HG02642 (cell line): ENCODE measurements at regions not wholly inside any gene's neighbourhood (a gene's known extent, or its start where the extent isn't known, plus 50 kb on each side); places are given as distances from the start of the nearest gene placed in this dataset.
"Not testable (repeated sequence)": the region's sequence is repeated elsewhere in the genome, so short reads cannot be mapped to it uniquely, and the experiment has no call there.

Experiments
- ATAC-seq: cut with Tn5 transposase; IDR thresholded peaks from one replicate; pipeline ENCODE4 v1.9.1; 2021; ENCODE audit warnings: mild to moderate bottlenecking; ENCODE audit not compliant: unreplicated experiment, poor library complexity

- no peak for ATAC-seq
Observed at GRCh38 chrX:13387666-13388494, 68.0 kb upstream of the ATXN3L start.

DNA sequence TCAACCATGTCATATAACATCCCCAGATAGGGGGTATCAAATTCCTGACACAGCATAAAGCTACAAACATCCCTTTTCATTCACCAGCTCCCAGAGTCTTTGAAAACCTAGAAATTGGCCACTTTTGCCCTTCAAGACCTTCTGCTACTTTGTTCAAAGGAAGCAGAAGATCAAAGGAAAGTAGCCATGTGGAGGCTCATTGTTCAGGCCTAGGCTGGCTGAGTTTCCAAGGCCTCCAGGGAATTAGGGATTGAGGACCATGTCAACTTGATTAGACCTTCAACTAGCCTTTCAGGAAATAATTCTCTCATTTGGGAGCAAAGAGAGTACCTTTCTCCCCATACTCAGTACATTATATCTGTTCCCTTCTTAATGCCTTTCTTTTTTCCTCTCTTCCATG lies 66.8 kb upstream of the ATXN3L start:
- no peak for ATAC-seq

DNA sequence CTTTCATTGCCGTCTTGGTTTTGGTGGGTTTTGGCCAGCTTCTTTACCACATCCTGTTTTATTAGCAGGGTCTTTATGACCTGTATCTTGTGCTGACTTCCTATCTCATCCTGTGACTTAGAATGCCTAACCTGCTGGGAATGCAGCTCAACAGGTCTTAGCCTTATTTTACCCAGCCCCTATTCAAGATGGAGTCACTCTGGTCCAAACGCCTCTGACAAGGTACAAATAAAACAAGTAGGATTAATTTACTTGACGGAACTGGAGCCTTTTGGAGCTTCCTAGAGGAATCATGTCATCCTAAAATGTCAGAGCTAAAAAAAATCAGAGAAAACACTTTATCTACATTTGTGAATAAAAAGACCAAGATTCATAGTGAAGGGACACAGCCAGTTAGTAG lies 66.2 kb upstream of the ATXN3L start:
- ATAC-seq: no peak

DNA sequence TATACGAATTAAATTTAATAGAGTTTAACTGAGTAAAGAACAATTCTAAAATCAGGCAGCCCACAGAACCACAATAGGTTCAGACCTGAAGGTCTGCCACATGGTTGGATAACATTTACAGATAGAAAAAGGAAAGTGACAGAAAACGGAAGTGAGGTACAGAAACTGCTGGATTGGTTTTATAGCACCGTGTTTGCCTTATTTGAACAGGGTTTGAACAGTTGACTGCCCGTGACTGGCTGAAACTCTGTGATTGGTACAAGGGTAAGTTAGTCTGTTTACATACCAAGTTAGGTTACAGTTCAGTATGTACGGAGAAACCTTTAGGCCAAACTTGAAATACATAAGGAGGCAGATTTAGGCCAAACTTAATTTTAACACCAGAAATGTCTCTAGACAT lies 64.1 kb upstream of the ATXN3L start:
- ATAC-seq: no peak

DNA sequence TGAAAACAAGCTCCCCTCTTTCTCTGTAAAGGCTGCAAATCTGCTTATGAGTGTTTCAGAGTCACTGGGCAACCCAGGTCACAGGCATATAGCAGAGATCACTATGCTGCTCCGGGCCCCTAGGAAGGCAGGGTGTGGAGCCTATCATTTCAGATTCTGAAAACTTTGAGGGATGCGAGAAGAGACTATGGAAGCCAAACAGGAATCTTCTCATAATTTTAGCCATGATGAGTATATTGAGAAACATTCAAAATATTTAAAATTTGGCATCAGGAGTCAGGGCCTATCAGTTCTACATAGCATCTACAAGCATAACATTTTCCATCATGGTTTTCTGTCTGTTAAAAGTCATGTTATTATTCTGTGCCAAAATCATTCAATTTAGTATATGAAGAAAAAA lies 61.7 kb upstream of the ATXN3L start:
- no peak for ATAC-seq

GRCh38 chrX:13380211-13380610 lies 60.4 kb upstream of the ATXN3L start:
- ATAC-seq: no peak

DNA sequence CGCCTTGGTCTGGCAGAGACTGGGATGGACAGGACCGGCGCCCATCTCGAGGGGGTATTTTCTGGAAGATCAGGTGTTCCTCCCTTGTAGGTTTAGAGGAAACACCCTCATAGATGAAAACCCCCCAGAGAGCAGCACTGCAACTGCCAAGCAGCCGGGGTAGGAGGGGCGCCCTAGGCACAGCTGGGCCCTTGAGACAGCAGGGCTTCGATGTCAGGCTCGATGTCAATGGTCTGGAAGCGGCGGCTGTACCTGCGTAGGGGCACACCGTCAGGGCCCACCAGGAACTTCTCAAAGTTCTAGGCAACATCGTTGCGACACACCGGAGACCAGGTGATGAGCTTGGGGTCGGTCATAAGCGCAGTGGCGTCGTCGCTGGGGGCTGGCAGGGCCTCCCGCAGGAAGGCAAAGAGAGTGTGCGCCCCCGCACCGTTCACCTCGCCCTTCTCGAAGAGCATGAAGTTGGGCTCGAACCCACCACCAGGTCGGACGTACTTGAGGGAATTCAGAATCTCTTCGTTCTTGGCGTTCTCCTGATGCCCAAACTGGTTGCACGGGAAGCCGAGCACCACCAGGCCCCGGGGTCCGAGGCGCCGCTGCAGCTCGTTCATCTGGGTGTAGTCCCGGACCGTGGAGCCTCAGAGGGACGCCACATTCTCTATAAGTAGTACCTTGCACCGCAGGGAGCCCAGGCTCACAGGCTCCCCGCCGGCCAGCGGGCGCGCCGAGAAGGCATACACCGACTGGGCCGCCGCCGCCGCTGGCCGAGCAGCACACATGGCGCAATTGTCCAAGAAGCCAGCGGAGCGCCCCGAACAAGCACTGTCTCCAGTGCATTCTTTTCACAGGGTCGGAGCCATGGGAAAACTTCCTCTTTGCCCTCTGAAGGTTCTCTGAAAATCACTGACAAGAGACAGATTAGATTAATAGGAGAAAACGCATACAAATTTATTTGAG lies 59.0 kb upstream of the ATXN3L start:
- peak; percentile 50 for ATAC-seq

GRCh38 chrX:13377550-13377934 lies 57.7 kb upstream of the ATXN3L start:
- no peak for ATAC-seq

DNA sequence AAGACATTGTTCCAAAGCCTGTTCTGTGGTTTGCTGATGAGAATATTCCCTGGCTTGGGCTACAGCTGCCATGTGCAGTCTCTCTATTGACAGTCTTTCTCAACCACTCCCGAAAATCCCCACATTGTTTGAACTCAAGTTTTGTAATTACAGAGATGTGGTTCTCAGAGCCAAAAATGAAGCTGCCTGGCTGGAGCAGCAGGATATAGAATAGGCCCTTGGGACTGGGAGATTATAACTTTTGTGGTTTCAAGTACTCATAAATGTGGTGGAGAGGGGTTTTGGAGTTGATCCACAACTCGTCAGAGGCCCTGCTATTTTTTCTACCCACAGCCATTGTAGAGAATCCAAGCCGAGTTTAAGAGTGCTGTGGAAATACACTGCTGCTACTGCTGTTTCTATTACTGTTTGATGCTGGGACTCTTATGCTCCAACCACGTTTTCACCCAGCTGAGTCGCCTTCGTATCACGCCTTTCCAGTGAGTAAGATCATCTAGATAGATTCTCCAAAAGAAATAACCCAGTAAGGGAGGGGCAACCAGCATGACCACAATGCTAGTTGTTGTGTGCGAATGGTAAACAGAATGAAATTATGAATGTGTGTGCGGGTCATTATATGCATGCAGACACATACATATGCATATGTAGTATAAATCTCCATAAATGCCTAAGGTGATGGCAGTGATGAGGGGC lies 57.1 kb upstream of the ATXN3L start:
- no peak for ATAC-seq

DNA sequence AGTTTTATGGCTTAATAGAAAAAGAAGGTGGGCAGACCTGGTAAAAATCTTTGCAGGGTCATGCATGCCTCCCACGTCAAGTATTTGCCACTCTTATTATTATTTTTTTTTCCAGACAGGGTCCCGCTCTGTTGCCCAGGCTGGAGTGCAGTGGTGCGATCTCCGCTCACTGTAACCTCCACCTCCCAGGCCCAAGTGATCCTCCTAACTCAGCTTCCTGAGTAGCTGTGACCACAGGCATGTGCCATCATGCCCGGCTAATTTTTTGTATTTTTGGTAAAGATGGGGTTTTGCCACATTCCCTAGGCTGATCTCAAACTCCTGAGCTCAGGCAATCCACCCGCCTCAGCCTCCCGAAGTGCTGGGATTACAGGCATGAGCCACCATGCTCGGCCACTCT lies 55.7 kb upstream of the ATXN3L start:
- ATAC-seq: not testable (repeated sequence)

- no peak for ATAC-seq
Observed at GRCh38 chrX:13374364-13374763, 54.5 kb upstream of the ATXN3L start.

DNA sequence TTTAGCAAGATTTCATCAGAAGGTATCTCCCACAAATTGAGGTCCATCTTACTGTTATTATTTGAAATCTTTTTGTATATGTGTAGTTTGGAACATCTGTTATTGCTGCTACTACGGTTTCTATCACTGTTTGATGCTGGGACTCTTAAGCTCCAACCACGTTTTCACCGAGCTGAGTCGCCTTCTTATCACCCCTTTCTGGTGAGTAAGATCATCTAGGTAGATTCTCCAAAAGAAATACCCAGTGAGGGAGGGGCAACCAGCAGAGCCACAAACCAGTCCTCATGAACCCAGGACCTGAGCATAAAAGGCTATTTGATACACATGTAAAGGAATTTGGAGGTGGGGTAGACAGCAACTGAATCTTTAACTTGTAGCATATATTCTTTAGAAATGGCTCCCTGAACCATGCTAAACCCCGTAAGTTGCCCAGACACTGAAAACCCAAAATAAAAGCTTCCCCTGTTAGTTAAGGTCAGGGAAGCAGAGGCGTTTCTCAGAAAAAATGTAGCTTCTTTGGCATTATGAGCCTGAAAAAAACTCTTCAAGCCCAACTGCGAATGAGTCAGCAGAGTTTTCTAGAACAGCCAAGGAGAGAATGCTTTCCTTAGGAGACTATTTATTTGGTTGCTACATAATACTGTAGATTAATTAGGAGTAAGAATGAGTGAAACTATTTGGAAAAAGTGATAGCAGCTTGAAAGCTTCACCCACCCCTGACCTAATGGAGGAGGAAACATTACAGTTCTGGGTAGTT lies 53.8 kb upstream of the ATXN3L start:
- no peak for ATAC-seq

DNA sequence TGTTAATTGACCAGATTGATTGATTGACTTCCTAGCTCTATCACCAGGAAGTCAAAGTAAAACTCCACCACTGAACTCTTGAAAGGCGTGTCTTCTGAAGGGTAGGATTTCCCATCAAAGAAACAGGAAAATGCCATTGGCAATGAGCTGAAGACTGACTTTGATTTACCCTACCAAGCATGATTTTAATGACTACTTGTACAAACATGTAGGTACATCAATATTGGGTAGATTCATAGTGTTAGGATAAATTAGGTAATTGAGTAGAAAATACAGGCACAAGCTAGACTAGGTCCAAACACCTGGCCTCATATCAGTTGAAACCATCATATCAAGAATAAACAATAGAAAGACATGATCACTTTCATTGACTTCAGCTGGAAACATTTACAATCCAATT lies 53.2 kb upstream of the ATXN3L start:
- no peak for ATAC-seq

GRCh38 chrX:13372203-13372980 lies 52.5 kb upstream of the ATXN3L start:
- no peak for ATAC-seq

DNA sequence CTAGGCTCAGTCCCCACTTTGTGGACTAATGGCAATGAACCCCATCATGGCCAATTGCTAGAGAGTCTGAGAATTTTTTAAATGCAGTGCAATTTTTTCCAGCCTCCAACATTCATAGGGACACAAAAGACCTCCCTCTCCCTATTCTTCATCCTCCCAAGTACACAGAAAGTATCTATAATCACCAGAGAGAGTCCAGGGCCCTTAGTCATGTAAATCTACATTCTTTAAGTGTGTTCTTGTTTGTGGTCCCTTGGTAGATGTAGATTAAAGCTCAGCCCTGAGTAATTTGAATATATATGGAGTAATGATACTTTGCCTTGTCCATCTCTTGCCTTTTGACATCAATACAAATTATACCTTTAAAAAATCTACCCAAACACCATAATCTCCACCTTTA lies 51.3 kb upstream of the ATXN3L start:
- no peak for ATAC-seq

DNA sequence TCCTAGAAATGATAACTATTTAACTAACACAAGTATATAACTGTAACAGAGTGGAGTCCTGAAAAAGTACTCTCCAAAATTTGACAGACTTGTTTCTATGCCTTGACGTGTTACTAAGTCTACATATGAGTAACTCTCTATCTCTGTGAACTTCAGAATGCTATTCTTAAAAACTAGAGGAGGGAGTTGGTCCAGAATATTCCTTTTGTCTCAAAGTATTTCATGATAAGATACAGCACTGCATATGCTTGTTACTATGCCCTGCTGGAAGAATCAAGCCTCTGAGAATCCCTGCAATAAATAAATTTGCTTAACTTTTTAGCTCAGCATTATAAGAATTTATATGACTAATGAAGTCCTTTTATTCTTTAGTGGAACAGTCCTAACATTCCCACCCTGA lies 50.9 kb upstream of the ATXN3L start:
- ATAC-seq: no peak
